ENCODE measurements at regions not wholly inside any gene's neighbourhood (a gene's known extent, or its start where the extent isn't known, plus 50 kb on each side); places are given as distances from the start of the nearest gene placed in this dataset.
A peak's percentile ranks its signal among the peaks of the same experiment; 100 is the strongest.

- FAIRE-seq (no peak), DNase-seq (ENCODE audit: low spot score) (no peak)
Measured at GRCh38 chr14:54127526-54127925, 170.9 kb upstream of the BMP4 start.

- no peak for FAIRE-seq
Measured at GRCh38 chr14:54129850-54130640, 173.4 kb upstream of the BMP4 start.

GRCh38 chr14:54132496-54132895 is 175.9 kb upstream of the BMP4 start:
- DNase-seq (ENCODE audit: low spot score) (no peak), FAIRE-seq (no peak)

More at GRCh38 chr14:54129850-54130640, 173.4 kb upstream of the BMP4 start:
- no peak for DNase-seq (ENCODE audit: low spot score)

GRCh38 chr14:54133896-54134295 is 177.3 kb upstream of the BMP4 start:
- DNase-seq (ENCODE audit: low spot score): no peak
- FAIRE-seq: peak; percentile 57

- FAIRE-seq (no peak), DNase-seq (ENCODE audit: low spot score) (no peak)
Measured at GRCh38 chr14:54135804-54136280, 179.2 kb upstream of the BMP4 start.

- no peak for DNase-seq (ENCODE audit: low spot score)
- FAIRE-seq: no peak
Measured at GRCh38 chr14:54136894-54137613, 180.4 kb upstream of the BMP4 start.

- DNase-seq (ENCODE audit: low spot score) (no peak), FAIRE-seq (no peak)
Measured at GRCh38 chr14:54137614-54137961, 181.0 kb upstream of the BMP4 start.

GRCh38 chr14:54138024-54138353 is 181.4 kb upstream of the BMP4 start:
- DNase-seq (ENCODE audit: low spot score) (no peak), FAIRE-seq (no peak)

GRCh38 chr14:54138354-54139038 is 181.9 kb upstream of the BMP4 start:
- DNase-seq (ENCODE audit: low spot score): no peak

GRCh38 chr14:54140551-54140950 is 183.9 kb upstream of the BMP4 start:
- FAIRE-seq: no peak
- DNase-seq (ENCODE audit: low spot score): no peak

More at GRCh38 chr14:54138354-54139038, 181.9 kb upstream of the BMP4 start:
- FAIRE-seq: no peak

GRCh38 chr14:54146601-54147000 is 190.0 kb upstream of the BMP4 start:
- FAIRE-seq: no peak

GRCh38 chr14:54147282-54147681 is 190.7 kb upstream of the BMP4 start:
- no peak for FAIRE-seq

More at GRCh38 chr14:54146601-54147000, 190.0 kb upstream of the BMP4 start:
- DNase-seq (ENCODE audit: low spot score): no peak

GRCh38 chr14:54147758-54148157 is 191.1 kb upstream of the BMP4 start:
- DNase-seq (ENCODE audit: low spot score) (no peak), FAIRE-seq (no peak)

More at GRCh38 chr14:54147282-54147681, 190.7 kb upstream of the BMP4 start:
- DNase-seq (ENCODE audit: low spot score): no peak

GRCh38 chr14:54148251-54148650 is 191.6 kb upstream of the BMP4 start:
- FAIRE-seq (no peak), DNase-seq (ENCODE audit: low spot score) (no peak)

GRCh38 chr14:54152351-54152750 is 195.7 kb upstream of the BMP4 start:
- no peak for FAIRE-seq

GRCh38 chr14:54166049-54166950 is 209.7 kb upstream of the BMP4 start:
- FAIRE-seq (no peak), DNase-seq (ENCODE audit: low spot score) (no peak)

More at GRCh38 chr14:54152351-54152750, 195.7 kb upstream of the BMP4 start:
- DNase-seq (ENCODE audit: low spot score): no peak

- no peak for DNase-seq (ENCODE audit: low spot score)
- no peak for FAIRE-seq
Measured at GRCh38 chr14:54168489-54168888, 211.9 kb upstream of the BMP4 start.

- FAIRE-seq (no peak), DNase-seq (ENCODE audit: low spot score) (no peak)
Measured at GRCh38 chr14:54169254-54169924, 212.8 kb upstream of the BMP4 start.

- no peak for FAIRE-seq
- DNase-seq (ENCODE audit: low spot score): no peak
Measured at GRCh38 chr14:54170301-54170700, 213.7 kb upstream of the BMP4 start.

GRCh38 chr14:54172114-54172513 is 215.5 kb upstream of the BMP4 start:
- FAIRE-seq: no peak
- no peak for DNase-seq (ENCODE audit: low spot score)

Measured in RCC 7860 (cell line).